AG09319 (cell line): ENCODE measurements at regions not wholly inside any gene's neighbourhood (a gene's known extent, or its start where the extent isn't known, plus 50 kb on each side); places are given as distances from the start of the nearest gene placed in this dataset.

ENCODE experiments used
- DNase-seq: peaks from one replicate; pipeline ENCODE4 v3.0.0-alpha.2; 2010; ENCODE audit warnings: low read depth; ENCODE audit errors: extremely low read depth
- CTCF ChIP-seq: IDR thresholded peaks from 2 replicates; pipeline ENCODE4 v1.5.1; 2011; ENCODE audit warnings: low read depth, mild to moderate bottlenecking, inconsistent platforms, low read length, moderate library complexity

DNA sequence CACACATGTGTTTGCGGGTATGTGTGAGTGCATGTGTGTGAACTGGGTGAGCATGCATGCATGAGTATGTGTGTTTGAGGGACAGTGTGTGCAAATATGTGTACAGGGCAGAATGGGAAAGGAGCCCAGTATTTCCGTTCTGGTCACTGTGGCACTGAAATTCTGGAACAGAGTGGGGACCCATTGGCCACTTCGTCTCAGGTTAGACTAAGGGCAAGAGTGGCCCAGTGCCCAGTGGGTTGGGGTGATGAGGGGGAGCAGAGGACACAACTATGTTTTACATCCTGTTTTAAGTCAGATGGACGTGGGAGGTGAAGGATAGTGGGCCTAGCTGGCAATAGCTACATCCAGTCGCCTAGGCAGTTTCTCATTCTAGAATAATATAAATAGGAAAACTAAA lies 438.5 kb downstream of the DYNC2H1 start:
- TF ChIP-seq CTCF: no peak
- no peak for DNase-seq

DNA sequence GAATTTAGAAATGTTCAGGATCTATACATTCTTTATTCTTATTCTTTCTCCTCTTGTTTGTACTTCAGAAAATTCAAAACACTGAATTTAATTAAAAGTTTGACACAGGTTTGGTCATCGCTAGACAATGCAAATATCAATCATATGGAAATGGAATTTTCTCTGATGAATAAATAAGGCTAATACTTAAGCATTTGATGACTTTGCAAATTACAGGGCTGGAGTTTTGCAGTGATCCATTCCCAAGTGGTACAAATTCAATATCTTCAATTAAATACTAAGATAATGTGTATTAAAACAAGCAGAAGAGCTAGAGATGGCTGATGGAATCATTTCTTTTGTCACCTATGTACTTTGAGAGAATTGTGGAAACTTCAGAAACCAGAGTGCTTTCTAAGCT lies 439.6 kb downstream of the DYNC2H1 start:
- TF ChIP-seq CTCF: no peak
- no peak for DNase-seq

DNA sequence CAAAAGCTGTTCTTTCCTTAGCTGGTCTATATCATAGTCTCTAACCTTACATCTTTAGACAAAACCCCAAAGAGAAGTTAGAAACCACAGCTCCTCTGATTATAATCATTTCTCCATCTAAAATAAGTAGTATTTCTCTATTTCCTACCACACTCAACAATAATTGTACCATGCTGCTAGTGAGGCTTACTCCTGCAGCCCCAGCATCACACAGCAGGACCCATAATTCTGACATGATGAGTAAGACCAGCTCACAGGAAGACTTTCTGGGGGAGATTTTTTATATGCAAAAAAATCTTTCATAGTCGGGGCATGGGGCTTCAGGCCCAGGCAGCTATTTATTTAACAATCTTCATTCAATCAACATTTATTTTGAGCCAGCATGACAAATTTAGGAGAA lies 441.6 kb downstream of the DYNC2H1 start:
- no peak for DNase-seq
- TF ChIP-seq CTCF: no peak

DNA sequence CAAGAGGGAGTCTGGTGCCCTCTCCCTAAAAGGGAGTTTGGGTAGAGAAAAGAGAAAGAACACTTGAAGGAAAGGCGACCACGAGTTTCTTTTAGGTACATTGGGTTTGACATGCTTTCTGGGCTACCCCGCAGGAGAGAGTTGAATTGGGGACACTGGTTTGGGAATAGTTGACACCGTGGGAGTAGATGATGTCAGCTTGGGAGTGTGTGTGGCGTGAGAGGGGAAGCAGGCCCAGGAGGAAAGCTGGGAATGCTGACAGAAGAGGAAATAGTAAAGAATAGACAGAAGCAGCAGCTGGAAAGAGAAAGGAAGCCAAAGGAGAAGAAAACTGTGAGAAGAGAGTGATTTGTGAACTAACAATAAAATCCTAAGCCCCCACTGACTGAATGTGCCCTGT lies 442.9 kb downstream of the DYNC2H1 start:
- no peak for DNase-seq
- no peak for TF ChIP-seq CTCF

DNA sequence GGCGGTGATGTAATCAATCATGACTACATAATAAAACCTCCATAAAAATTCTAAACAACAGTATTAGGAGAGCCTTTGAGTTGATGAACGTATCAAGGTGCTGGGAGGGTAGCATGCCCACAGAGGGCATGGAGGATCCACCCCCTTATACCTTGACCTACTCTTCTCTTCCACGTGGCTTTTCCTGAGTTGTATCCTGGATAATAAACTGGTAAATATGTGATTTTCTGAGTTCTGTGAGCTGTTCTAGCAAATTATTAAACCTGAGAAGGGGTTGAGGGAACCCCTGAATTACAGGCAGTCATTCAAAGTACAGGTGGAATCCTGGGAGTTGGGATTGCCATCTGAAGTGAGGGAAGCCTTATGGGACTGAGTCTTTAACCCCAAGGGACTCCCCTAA lies 446.9 kb downstream of the DYNC2H1 start:
- no peak for DNase-seq
- no peak for TF ChIP-seq CTCF

- no peak for TF ChIP-seq CTCF
- no peak for DNase-seq
Observed at GRCh38 chr11:103566116-103566515, 456.9 kb downstream of the DYNC2H1 start.

- TF ChIP-seq CTCF: no peak
Observed at GRCh38 chr11:103581760-103582159, 454.7 kb upstream of the DDI1 start.

More at GRCh38 chr11:103581760-103582159, 454.7 kb upstream of the DDI1 start:
- no peak for DNase-seq
